ENCODE measurements at regions not wholly inside any gene's neighbourhood (a gene's known extent, or its start where the extent isn't known, plus 50 kb on each side); places are given as distances from the start of the nearest gene placed in this dataset.

GRCh38 chr9:80792726-80793125 lies 896.6 kb downstream of the TLE1 start:
- TF ChIP-seq POLR2A (IDR thresholded peaks at IDR 0.05) (no peak), CTCF (IDR thresholded peaks at IDR 0.05) (no peak), POLR2AphosphoS5 (IDR thresholded peaks at IDR 0.05) (no peak)
